Transverse colon (tissue), 4 donors: ENCODE measurements at regions not wholly inside any gene's neighbourhood (a gene's known extent, or its start where the extent isn't known, plus 50 kb on each side); places are given as distances from the start of the nearest gene placed in this dataset.

ENCODE experiments used
- POLR2AphosphoS5 ChIP-seq, 3 donors: sonication (generic); formaldehyde crosslinking; IDR thresholded peaks; one replicate each; pipeline ENCODE4 v1.6.1; 2016; ENCODE audit warnings: antibody characterized with exemption in 3 of 3
- TF ChIP-seq, protein P1 (sequence below), 5 experiments: fragments of 200-600 bp in 3 of 5; fragments of 450-650 bp in 2 of 5; sonication (generic) in 3 of 5; IDR thresholded peaks; 1 replicate in 2 of 5; 2 replicates in 3 of 5; pipeline ENCODE4 v1.5.1; 2016 to 2017; ENCODE audit warnings: antibody characterized with exemption in 5 of 5, inconsistent platforms in 3 of 5, mild to moderate bottlenecking in 2 of 5, moderate library complexity in 1 of 5

DNA sequence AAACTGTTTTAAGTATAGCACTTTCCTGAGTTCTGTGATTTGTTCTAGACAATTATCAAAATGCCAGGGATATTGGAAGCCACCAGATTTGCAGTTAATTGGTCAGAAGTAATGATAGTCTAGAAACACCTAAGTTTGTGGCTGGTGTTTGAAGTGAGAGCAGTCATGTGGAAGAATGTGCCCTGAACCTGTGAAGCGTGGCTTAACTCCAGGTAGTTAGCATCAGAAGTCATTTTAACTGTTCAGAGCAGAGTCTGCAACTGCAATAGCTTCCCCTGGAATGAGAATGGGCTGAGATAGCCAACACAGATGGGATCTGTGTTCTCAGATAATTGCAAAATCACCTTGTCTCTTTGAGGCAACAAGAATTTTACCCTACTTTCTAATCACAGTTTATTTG is 255.1 kb upstream of the GK2 start:
- TF ChIP-seq, protein P1, sequence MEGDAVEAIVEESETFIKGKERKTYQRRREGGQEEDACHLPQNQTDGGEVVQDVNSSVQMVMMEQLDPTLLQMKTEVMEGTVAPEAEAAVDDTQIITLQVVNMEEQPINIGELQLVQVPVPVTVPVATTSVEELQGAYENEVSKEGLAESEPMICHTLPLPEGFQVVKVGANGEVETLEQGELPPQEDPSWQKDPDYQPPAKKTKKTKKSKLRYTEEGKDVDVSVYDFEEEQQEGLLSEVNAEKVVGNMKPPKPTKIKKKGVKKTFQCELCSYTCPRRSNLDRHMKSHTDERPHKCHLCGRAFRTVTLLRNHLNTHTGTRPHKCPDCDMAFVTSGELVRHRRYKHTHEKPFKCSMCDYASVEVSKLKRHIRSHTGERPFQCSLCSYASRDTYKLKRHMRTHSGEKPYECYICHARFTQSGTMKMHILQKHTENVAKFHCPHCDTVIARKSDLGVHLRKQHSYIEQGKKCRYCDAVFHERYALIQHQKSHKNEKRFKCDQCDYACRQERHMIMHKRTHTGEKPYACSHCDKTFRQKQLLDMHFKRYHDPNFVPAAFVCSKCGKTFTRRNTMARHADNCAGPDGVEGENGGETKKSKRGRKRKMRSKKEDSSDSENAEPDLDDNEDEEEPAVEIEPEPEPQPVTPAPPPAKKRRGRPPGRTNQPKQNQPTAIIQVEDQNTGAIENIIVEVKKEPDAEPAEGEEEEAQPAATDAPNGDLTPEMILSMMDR (IDR thresholded peaks at IDR 0.05) = no peak
- no peak for TF ChIP-seq POLR2AphosphoS5 (IDR thresholded peaks at IDR 0.05)
